NCI-H1694 treated with DMSO at 0.1 percent for 48 hours (cell line): ENCODE measurements at regions not wholly inside any gene's neighbourhood (a gene's known extent, or its start where the extent isn't known, plus 50 kb on each side); places are given as distances from the start of the nearest gene placed in this dataset.
"Not testable (repeated sequence)": the region's sequence is repeated elsewhere in the genome, so short reads cannot be mapped to it uniquely, and the experiment has no call there.

ENCODE experiments used
- DNase-seq: peaks from one replicate; lab custom pipeline; 2025; lab: John Stamatoyannopoulos, UW

DNA sequence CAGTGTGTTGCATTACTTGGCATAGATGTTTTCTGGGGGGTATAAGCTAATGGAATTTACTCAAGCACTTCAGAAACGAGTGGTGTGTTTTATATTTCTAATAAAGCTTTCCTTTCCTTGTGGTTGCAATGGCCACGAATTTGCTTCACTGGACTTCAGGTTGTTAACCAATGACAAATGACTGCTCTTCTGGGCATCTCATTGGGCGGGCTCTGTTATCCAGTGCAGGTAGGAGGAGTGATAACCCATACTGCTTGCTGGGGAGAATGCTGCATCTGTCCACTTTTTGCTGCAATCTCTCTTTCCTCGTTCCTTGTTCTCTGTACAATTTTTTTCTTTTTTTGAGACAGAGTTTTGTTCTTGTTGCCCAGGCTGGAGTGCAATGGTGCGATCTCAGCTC, 80.0 kb upstream of the RPH3A start:
- DNase-seq: no peak

DNA sequence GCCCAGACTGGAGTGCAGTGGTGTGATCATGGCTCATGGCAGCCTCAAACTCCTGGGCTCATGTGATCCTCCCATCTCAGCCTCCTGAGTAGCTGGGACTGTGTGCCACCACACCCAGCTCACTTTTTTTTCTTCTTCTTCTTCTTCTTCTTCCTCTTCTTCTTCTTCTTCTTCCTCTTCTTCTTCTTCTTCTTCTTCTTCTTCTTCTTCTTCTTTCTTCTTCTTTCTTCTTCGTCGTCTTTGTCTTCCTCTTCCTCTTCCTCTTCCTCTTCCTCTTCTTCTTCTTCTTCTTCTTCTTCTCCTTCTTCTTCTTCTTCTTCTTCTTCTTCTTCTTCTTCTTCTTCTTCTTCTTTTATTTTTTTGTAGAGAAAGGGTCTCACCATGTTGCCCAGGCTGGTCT, 78.8 kb upstream of the RPH3A start:
- DNase-seq: not testable (repeated sequence)

DNA sequence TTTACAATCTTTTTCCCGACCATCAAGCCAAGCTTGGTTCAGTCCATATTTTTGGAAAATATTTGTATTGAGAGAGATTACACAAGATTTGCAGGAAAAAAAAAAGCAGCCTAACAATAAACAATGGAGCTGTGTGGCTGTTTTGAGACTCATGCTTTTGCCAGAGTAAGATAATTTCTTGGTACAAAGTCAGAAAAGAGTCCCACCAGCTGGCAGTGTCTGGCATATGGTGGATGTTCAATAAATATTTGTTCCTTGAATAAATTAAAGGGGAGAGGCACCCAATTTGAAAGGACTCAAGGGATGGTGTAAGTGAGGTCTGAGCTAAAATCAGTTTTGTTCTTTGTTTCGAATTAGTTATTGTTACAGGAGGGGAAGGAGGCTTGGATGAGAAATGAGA, 78.1 kb upstream of the RPH3A start:
- DNase-seq: peak; percentile 9

DNA sequence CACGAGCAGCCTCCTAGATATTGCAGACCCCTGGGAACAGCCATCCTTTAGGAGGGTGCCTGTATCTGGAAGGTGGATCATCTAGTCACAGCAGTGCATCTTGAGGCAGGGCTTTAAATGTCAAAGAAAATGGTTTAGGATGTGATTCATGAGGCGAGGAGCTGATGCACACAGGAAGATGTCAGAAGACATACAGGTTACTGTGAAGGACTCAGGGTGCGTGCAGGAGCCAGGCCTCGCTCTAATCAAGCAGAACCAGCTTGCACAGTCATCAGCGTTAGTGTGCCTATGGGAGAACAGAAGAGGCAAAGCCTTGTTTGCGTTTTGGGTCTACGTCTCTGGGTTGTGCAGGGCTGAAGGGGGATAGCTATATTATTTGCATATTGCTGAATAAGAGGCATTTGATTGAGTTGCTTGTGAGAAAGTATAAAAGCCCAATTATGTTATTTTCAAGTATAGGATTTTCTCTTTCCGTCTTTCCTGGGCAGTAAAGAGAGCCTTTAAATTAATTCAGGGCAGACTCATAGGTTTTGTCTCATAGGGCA, 77.3 kb upstream of the RPH3A start:
- DNase-seq: no peak

DNA sequence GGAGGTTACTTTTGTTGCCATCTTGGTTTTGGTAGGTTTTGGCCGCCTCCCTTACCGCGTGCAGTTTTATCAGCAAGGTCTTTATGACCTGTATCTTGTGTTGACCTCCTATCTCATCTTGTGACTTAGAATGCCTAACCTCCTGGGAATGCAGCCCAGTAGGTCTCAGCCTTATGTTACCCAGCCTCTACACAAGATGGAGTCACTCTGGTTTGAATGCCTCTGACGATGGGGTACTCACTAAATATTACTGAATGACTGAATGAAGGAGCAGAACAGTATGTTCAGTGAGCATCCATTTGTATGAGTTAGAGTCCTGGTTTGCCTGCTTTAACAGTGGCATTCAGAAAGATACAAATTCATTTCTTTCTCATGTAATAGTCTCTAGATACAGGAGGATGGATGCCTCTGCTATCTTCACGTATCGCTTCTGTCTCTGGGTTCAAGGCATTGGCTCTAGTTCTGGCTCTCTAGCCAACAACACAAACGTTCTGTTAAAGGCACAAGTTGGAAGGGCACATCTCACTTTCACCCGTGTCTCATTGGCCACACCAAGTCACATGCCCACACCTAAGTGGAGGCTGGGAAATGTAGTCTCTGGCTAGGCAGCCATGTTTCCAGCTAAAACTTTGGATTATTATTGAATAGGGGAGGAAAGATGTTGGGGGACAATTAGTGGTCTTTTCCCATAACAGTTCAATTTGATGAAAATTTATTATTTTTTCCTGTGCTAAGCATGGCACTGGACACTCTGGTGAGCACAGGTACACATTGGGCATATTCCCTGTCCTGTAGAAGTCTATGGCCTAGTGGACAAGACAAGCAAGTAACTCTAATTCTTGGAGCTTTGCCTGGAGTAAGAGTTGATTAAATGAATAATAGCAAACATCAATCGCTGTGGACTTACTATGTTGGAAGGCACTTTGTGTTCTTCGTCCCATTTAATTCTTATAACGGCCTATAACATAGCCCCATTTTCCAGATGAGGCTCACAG, 75.2 kb upstream of the RPH3A start:
- no peak for DNase-seq

DNA sequence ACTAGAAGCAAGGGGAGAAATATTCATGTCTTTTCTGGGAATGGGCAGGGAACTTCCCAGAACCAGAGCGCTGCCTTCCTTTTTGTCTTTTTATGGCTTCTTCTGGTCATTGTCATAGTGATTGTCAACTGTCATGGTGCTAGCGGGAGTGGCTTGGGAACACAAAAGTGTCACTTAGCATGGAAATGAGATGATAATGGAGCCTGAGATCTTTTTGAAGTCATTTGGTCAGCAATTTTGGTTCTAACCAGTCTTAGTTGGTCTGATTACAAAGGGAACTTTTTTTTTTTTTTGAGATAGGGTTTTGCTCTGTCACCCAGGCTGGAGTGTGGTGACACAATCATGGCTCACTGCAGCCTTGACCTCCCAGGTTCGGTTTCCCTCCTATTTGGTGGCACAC, 62.7 kb upstream of the RPH3A start:
- DNase-seq: no peak

DNA sequence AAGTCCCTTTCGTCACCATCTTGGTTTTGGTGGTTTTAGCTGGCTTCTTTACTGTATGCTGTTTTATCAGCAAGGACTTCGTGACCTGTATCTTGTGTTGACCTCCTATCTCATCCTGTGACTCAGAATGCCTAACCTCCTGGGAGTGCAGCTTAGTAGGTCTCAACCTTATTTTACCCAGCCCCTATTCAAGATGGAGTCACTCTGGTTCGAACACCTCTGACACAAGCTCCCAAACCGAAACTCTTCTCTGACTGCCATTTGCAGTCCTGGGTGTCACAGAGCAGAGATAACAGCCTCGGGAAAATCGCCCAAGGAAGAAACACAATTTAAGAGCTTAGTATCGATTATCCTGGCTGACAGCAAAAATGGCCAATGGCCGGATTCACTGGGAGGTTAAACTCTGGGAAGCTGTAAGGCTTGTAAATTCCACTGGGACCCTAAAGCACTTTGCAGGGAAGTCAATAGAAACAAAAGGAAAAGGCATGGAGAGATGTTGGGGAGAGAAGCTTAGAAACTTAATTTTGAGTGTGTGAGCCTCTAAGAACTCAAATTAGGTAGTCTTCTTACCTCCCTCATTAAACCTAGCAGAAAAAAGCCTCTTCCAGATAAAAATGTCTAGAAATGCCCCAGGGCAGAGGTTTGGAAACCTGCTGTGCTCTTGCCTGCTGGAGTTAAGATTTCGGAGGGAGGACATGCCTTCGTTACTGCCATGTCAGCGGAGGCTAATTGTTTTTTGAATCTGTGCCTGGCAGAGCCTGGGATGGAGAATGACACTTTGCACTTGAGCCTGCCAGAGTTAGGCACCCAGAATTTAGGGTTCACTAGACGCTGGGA, 56.5 kb upstream of the RPH3A start:
- DNase-seq: no peak

DNA sequence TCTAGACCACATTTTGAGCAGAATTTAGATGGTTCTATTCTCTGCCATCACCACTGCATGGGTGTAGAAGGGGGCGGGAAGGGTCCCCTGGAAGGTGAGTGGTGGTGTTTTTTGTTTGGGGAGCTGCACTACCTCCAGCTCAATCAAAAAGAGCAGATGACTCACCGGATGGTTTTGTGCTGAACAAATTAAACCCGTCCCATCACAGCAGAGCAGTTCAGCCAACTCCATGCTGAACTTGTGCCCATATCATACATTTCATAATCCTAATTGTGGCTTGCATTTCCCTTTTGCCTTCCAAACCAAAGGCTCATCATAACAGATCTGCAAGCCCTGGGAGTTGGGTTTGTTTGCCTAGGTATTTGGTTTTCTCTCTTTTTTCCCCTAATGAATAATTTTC, 53.0 kb upstream of the RPH3A start:
- DNase-seq: no peak

DNA sequence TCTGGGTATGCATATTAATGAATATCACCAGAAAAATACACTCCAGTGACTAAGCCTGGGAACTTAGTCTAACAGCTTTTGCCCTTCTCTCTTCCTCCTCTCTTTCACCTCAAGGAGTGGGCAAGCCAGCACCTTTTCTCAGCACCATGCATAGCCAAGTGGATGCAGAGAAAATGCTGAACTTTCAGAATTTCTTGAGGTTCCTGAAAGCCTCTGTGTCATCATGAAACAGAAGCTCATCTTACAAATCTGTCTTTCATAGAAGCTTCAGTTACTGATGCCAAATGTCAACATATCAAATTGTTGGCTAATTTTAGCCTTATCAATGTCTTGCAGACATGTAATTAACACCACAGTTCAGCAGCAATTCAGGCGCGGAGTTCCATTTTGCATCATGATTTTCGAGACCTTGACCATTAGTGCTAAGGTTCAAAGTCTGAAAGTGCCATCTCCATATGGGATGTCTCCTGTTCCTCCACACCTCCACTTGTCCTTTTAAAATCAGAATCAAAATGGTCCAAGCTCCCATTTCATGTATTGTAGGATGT, 51.1 kb upstream of the RPH3A start:
- no peak for DNase-seq

DNA sequence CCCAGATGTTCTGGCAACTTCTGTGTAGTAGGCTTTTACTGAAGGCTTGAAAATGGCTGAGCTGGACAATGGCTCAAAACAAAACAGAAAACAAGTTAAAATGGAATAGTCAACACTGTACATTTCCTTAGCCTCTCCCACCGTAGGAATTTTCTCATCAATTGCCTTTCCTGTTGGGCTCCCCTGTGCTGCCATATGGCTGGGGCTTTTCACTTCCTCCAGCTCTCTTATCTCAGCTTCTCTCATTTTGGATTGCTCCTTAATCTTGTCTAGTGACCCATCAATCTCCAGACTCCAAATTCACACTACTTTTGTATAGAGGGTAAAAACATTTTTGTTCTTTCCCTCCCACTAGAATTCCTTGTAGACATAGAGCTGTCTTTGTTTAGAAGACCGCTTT, 50.4 kb upstream of the RPH3A start:
- DNase-seq: no peak
